DND-41 (cell line): ENCODE measurements at regions not wholly inside any gene's neighbourhood (a gene's known extent, or its start where the extent isn't known, plus 50 kb on each side); places are given as distances from the start of the nearest gene placed in this dataset.

Experiments used
- ATAC-seq: fragments of 200-7000 bp; cut with Tn5 transposase; 3 replicates; pipeline ENCODE4 v1.9.1; 2021; ENCODE audit warnings: low read depth; ENCODE audit not compliant: insufficient read depth
- DNase-seq: peaks from one replicate; pipeline ENCODE4 v3.0.0-alpha.2; 2020
- H2AFZ ChIP-seq: 2 replicates; pipeline ENCODE4 v1.6.0; 2012; ENCODE audit warnings: low read depth, low read length
- H3K27ac ChIP-seq: 2 replicates; pipeline ENCODE4 v1.5.1; 2012; ENCODE audit warnings: low read length, inconsistent platforms
- H3K27me3 ChIP-seq: fragments of 200-600 bp; sonication (generic); 2 replicates; pipeline ENCODE4 v1.6.0; 2012; ENCODE audit warnings: low read length, mild to moderate bottlenecking, inconsistent platforms; ENCODE audit not compliant: insufficient read depth, poor library complexity
- H3K36me3 ChIP-seq: 2 replicates; pipeline ENCODE4 v1.5.1; 2012; ENCODE audit warnings: low read length, inconsistent platforms; ENCODE audit not compliant: insufficient read depth
- H3K4me1 ChIP-seq: 2 replicates; pipeline ENCODE4 v1.5.1; 2012; ENCODE audit warnings: mild to moderate bottlenecking, low read length; ENCODE audit not compliant: insufficient read depth
- H3K4me2 ChIP-seq: 2 replicates; pipeline ENCODE4 v1.6.0; 2012; ENCODE audit warnings: mild to moderate bottlenecking, moderate library complexity, low read length, inconsistent platforms; ENCODE audit not compliant: insufficient read depth
- H3K4me3 ChIP-seq, 2 experiments: fragments of 200-600 bp in 1 of 2; shearing (Covaris generic) in 1 of 2; 2 replicates each; pipeline ENCODE4 v1.5.1; 2012 to 2016; ENCODE audit warnings: inconsistent platforms in 2 of 2, low read length in 2 of 2, mild to moderate bottlenecking in 2 of 2, low read depth in 1 of 2, moderate library complexity in 1 of 2
- H3K79me2 ChIP-seq: 2 replicates; pipeline ENCODE4 v1.6.0; 2012; ENCODE audit warnings: low read length, inconsistent platforms; ENCODE audit not compliant: insufficient read depth
- H3K9ac ChIP-seq: 2 replicates; pipeline ENCODE4 v1.6.0; 2012; ENCODE audit warnings: low read depth, mild to moderate bottlenecking, inconsistent platforms, low read length, moderate library complexity
- H3K9me3 ChIP-seq: 2 replicates; pipeline ENCODE4 v1.5.1; 2012; ENCODE audit warnings: low read length, moderate library complexity, mild to moderate bottlenecking, inconsistent platforms; ENCODE audit not compliant: insufficient read depth, severe bottlenecking
- H4K20me1 ChIP-seq: 2 replicates; pipeline ENCODE4 v1.6.0; 2012; ENCODE audit warnings: low read length; ENCODE audit not compliant: insufficient read depth
- EZH2 ChIP-seq: IDR thresholded peaks from 3 replicates; pipeline ENCODE4 v1.6.1; 2012; ENCODE audit warnings: borderline replicate concordance, low read depth, mild to moderate bottlenecking, moderate library complexity, low read length, inconsistent platforms; ENCODE audit not compliant: severe bottlenecking
- TF ChIP-seq, protein P1 (sequence below): IDR thresholded peaks from 2 replicates; pipeline ENCODE4 v1.5.1; 2012; ENCODE audit warnings: borderline replicate concordance, low read length, moderate library complexity, mild to moderate bottlenecking; ENCODE audit not compliant: poor library complexity, severe bottlenecking; ENCODE audit errors: extremely low read depth

DNA sequence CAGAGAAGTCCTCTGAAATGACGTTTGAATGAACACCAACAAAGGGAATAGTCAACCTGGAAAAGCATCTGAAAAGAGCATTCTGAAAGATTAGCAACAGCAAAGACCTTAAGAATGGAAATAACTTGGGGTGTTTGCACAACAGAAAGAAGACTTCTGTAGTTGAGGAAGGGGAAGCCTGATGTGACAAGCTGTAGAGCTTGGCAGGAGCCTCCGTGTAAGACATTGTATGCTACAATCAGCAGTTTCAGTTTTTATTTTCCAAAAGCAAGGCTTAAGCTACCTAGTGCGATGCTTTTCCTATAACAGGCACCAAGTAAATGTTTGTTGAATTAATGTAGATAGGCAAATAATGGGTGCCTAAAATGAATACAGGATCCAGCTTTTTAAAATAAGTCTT, 484.0 kb downstream of the SPRY1 start:
- H4K20me1 ChIP-seq = no peaks in the 10 kb centered on the region
- H3K4me3 ChIP-seq = no peak overlapping the region
- H3K9ac ChIP-seq = no peak overlapping the region
- no peak overlapping the region for H3K4me2 ChIP-seq
- no peaks in the 10 kb centered on the region for H3K36me3 ChIP-seq
- no peak overlapping the region for H3K27ac ChIP-seq
- no peaks in the 10 kb centered on the region for H3K9me3 ChIP-seq
- ATAC-seq (no peak), DNase-seq (no peak)
- H3K79me2 ChIP-seq = no peaks in the 10 kb centered on the region
- no peaks in the 10 kb centered on the region for H3K4me1 ChIP-seq
- H2AFZ ChIP-seq = no peak overlapping the region
- TF ChIP-seq, protein P1, sequence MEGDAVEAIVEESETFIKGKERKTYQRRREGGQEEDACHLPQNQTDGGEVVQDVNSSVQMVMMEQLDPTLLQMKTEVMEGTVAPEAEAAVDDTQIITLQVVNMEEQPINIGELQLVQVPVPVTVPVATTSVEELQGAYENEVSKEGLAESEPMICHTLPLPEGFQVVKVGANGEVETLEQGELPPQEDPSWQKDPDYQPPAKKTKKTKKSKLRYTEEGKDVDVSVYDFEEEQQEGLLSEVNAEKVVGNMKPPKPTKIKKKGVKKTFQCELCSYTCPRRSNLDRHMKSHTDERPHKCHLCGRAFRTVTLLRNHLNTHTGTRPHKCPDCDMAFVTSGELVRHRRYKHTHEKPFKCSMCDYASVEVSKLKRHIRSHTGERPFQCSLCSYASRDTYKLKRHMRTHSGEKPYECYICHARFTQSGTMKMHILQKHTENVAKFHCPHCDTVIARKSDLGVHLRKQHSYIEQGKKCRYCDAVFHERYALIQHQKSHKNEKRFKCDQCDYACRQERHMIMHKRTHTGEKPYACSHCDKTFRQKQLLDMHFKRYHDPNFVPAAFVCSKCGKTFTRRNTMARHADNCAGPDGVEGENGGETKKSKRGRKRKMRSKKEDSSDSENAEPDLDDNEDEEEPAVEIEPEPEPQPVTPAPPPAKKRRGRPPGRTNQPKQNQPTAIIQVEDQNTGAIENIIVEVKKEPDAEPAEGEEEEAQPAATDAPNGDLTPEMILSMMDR = no peak
- TF ChIP-seq EZH2 = no peak
- no peaks in the 10 kb centered on the region for H3K27me3 ChIP-seq

DNA sequence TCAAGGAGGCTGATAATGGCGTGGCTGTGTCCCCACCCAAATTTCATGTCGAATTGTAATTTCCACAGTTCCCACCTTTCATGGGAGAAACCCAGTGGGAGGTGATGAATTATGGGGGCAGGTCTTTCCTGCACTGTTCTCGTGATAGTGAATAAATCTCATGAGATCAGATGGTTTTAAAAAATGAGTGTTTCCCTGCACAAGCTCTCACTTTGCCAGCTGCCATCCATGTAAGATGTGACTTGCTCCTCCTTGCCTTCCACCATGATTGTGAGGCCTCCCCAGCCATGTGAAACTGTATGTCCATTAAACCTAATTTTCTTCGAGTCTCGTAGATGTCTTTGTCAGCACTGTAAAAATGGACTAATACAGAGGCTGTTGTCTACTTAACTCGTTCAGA, 488.3 kb downstream of the SPRY1 start:
- Histone ChIP-seq H3K27me3 (no peaks in the 10 kb centered on the region), H4K20me1 (no peaks in the 10 kb centered on the region), H3K4me2 (no peak overlapping the region), H3K9me3 (no peaks in the 10 kb centered on the region), H2AFZ (no peak overlapping the region), H3K4me3 (no peak overlapping the region), H3K79me2 (no peaks in the 10 kb centered on the region), H3K9ac (no peak overlapping the region), H3K4me1 (no peaks in the 10 kb centered on the region), H3K27ac (no peak overlapping the region), H3K36me3 (no peaks in the 10 kb centered on the region)
- no peak for ATAC-seq
- no peak for DNase-seq
- TF ChIP-seq EZH2 = no peak
- TF ChIP-seq, protein P1 = no peak

DNA sequence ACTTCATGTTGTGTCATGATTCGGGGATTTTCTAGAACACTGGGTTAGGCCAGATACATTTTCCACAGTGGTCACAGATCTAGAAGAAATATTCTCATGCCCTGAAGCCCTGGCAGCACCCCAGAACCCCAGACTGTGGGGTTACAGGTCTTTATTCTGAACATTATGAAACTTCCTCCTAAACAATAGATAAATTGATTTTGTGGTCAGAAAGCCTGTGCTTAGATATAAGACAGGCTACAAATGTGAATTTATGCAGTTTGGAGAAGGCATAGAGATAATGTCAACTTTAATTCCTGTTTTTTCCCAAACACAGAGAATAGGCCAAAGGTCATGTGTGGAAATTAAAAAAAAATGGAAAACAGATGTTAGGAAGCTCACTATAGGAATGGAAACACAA, 492.9 kb downstream of the SPRY1 start:
- H3K27ac ChIP-seq = no peak overlapping the region
- H3K4me3 ChIP-seq = no peak overlapping the region
- H3K79me2 ChIP-seq = no peaks in the 10 kb centered on the region
- H3K9ac ChIP-seq = no peak overlapping the region
- ATAC-seq (no peak), DNase-seq (no peak)
- no peak overlapping the region for H3K4me2 ChIP-seq
- H3K27me3 ChIP-seq = no peaks in the 10 kb centered on the region
- H3K9me3 ChIP-seq = no peaks in the 10 kb centered on the region
- no peak overlapping the region for H2AFZ ChIP-seq
- no peaks in the 10 kb centered on the region for H4K20me1 ChIP-seq
- no peaks in the 10 kb centered on the region for H3K36me3 ChIP-seq
- H3K4me1 ChIP-seq = no peaks in the 10 kb centered on the region
- no peak for TF ChIP-seq EZH2
- TF ChIP-seq, protein P1 = no peak

DNA sequence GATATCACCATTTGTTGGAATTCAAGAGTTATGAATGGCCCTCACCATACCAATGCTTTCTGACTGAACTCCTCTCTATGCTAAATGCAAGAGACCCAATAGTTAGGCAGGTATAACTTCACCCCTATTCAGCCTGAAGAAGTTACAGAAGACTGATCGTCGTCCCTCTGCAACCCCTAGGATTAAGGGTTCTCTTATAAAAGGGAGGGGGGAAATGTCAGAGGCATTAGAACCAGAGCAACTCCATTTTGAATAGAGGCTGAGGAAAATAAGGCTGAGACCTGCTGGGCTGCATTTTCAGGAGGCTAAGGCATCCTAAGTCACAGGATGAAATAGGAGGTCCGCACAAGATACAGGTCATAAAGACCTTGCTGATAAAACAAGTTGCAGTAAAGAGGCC, 494.3 kb downstream of the SPRY1 start:
- Histone ChIP-seq H3K4me3 (no peak overlapping the region), H3K79me2 (no peaks in the 10 kb centered on the region), H3K36me3 (no peaks in the 10 kb centered on the region), H3K4me1 (no peaks in the 10 kb centered on the region), H3K4me2 (no peak overlapping the region), H4K20me1 (no peaks in the 10 kb centered on the region), H3K27me3 (no peaks in the 10 kb centered on the region), H3K9me3 (no peaks in the 10 kb centered on the region), H2AFZ (no peak overlapping the region), H3K27ac (no peak overlapping the region), H3K9ac (no peak overlapping the region)
- TF ChIP-seq, protein P1 = no peak
- TF ChIP-seq EZH2 = no peak
- no peak for ATAC-seq
- no peak for DNase-seq
